Spinal cord (tissue), 9 donors: ENCODE measurements at regions not wholly inside any gene's neighbourhood (a gene's known extent, or its start where the extent isn't known, plus 50 kb on each side); places are given as distances from the start of the nearest gene placed in this dataset.
A peak's percentile ranks its signal among the peaks of the same experiment; 100 is the strongest.

Experiments used
- DNase-seq, 6 donors: peaks; one replicate each; pipeline versions ENCODE4 v3.0.0 to v3.0.0-alpha.2; 2013 to 2015; ENCODE audit warnings: low spot score in 6 of 6, low read depth in 4 of 6
- H3K27ac ChIP-seq: one replicate; pipeline ENCODE4 v1.5.1; 2013; ENCODE audit warnings: low read depth, low read length, control low read depth
- H3K27me3 ChIP-seq: one replicate; pipeline ENCODE4 v1.6.1; 2013; ENCODE audit warnings: low read length; ENCODE audit not compliant: control insufficient read depth, insufficient read depth
- H3K36me3 ChIP-seq: one replicate; pipeline ENCODE4 v1.6.1; 2013; ENCODE audit warnings: low read length; ENCODE audit not compliant: control insufficient read depth, insufficient read depth
- H3K4me1 ChIP-seq: one replicate; pipeline ENCODE4 v1.6.1; 2013; ENCODE audit warnings: low read length; ENCODE audit not compliant: control insufficient read depth, insufficient read depth
- H3K4me3 ChIP-seq: one replicate; pipeline ENCODE4 v1.5.1; 2013; ENCODE audit warnings: low read depth, low read length, control low read depth
- H3K9me3 ChIP-seq: one replicate; pipeline ENCODE4 v1.6.1; 2013; ENCODE audit warnings: low read length; ENCODE audit not compliant: control insufficient read depth, insufficient read depth
- WGBS: methylation state at CpG from one replicate; pipeline ENCODE4 v1.1.5; 2013; ENCODE audit warnings: missing lambda C conversion rate; ENCODE audit not compliant: insufficient coverage; 5-methylcytosine and 5-hydroxymethylcytosine counted together
- donor health status: healthy.

DNA sequence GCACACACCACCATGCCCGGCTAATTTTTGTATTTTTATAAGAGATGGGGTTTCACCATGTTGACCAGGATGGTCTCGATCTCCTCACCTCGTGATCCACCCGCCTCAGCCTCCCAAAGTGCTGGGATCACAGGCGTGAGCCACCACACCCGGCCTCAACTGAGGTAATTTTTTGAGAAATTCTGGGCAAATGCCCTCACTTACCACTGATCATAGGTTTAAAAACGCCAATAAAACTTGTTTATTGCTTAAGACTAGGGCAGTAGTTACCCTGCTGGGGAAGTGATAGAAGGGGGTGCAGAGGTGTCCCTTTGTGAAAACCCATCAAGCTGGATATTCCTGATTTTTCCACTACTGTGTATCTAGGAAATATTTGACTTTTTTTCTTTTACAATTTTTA lies 196.3 kb downstream of the BCAS1 start:
- WGBS: no CpG with 5 or more reads among the region's 7 CpGs
- no peaks in the 10 kb centered on the region for H3K27me3 ChIP-seq
- DNase-seq: no peak
- H3K9me3 ChIP-seq: no peaks in the 10 kb centered on the region
- H3K27ac ChIP-seq: no peak overlapping the region
- no peaks in the 10 kb centered on the region for H3K36me3 ChIP-seq
- H3K4me1 ChIP-seq: no peaks in the 10 kb centered on the region
- H3K4me3 ChIP-seq: no peak overlapping the region

DNA sequence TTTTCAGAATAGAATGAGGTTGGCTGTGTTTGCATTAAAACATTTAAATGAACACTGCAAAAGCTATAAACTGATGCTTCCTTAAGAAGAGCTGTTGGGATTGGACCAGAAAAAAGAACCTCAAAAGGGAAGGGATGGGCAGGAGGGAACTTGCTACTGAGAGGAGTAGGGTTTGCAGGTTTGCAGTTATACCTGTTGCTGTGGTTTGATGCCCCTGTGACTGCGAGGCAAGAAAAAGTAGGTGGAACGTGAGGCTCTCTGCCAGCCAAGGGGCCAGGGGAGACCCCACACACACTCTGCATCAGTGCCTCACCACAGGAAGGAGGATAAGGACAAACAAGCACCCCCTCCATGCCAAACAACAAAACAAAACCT lies 197.2 kb downstream of the BCAS1 start:
- DNase-seq: no peak
- no peak overlapping the region for H3K27ac ChIP-seq
- no peaks in the 10 kb centered on the region for H3K9me3 ChIP-seq
- H3K4me1 ChIP-seq: no peaks in the 10 kb centered on the region
- no peak overlapping the region for H3K4me3 ChIP-seq
- no peaks in the 10 kb centered on the region for H3K27me3 ChIP-seq
- WGBS: no CpG with 5 or more reads among the region's 2 CpGs
- H3K36me3 ChIP-seq: no peaks in the 10 kb centered on the region

DNA sequence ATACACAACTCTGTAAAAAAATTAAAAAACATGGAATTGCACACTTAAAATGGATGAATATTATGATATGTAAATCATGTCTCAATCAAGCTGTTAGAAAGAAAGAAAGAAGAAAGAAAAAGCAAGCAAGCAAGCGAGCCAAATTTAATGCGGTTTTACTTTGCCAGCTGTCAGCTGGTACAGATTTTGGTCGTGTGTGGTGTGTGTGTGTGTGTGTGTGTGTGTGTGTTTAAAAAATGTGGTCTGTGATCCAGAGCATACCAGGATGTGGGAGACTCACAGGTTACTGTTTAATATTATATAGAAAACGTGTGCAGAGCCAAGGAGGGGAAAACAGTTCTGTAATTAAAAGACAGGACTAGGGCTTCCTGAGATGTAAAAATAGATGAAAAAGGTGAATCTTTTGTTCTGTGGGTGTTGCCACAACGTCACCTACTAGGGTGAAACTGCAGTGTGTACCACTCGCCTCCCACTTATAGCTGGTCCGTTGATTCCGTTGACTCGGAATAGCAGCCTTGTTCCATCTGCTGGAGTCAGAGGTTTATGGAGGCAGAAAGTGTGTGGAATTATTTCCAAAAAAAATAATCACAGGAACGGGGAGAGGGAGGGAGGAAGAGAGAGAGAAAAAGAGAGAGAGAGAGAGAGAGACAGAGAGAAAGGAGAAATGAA lies 197.7 kb downstream of the BCAS1 start:
- WGBS: 56% methylated on average over 4 of the region's 10 CpGs
- no peak overlapping the region for H3K4me3 ChIP-seq
- peak in 1 of 6 donors; percentile 84 for DNase-seq
- H3K27me3 ChIP-seq: no peaks in the 10 kb centered on the region
- H3K27ac ChIP-seq: no peak overlapping the region
- H3K9me3 ChIP-seq: no peaks in the 10 kb centered on the region
- H3K36me3 ChIP-seq: no peaks in the 10 kb centered on the region
- H3K4me1 ChIP-seq: no peaks in the 10 kb centered on the region

DNA sequence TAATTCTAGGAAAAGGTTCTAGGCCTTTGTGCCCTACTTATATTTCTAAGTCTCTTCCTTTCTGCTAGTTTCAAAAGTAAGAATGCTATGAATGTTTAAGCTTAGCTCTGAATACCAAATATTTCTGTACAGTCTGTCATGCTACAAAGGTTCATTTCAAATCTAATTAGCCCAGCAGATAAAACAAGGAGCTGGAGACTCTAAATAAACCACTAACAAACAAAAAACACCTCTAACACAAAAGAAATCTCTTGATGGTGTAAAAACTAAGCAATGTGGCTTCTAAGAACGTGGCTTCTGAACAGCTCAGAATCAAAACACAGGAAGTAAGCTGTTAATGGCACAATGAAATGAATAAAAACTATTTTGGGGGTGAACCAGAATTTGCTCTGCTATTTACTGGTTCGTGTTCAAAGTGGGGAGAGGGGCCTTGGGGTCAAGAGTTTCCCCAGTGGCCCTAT lies 198.3 kb downstream of the BCAS1 start:
- no peak overlapping the region for H3K27ac ChIP-seq
- H3K9me3 ChIP-seq: no peaks in the 10 kb centered on the region
- no peak overlapping the region for H3K4me3 ChIP-seq
- DNase-seq: peak in 1 of 6 donors; percentile 40
- WGBS: no CpG with 5 or more reads among the region's 2 CpGs
- no peaks in the 10 kb centered on the region for H3K27me3 ChIP-seq
- no peaks in the 10 kb centered on the region for H3K36me3 ChIP-seq
- no peaks in the 10 kb centered on the region for H3K4me1 ChIP-seq

DNA sequence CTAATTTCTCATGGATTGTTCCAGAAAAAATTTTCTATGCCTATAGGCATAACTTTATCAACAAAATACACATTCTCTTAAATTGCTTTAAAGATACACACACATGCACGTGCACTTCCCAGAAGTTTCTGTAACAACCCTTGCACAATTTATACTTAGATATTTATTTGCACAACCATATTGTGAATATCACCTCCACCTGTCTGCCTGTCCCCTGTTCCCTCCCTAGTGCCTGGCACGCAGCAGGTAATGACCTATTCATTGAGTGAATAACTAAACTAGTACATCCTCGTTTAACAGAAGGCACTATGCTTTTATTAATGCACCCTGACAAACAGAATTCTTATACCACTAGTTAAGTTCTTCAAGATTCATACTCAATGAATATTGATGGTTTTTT lies 198.9 kb downstream of the BCAS1 start:
- H3K4me3 ChIP-seq: no peak overlapping the region
- WGBS: 100% methylated on average over 1 of the region's 3 CpGs
- no peak overlapping the region for H3K27ac ChIP-seq

DNA sequence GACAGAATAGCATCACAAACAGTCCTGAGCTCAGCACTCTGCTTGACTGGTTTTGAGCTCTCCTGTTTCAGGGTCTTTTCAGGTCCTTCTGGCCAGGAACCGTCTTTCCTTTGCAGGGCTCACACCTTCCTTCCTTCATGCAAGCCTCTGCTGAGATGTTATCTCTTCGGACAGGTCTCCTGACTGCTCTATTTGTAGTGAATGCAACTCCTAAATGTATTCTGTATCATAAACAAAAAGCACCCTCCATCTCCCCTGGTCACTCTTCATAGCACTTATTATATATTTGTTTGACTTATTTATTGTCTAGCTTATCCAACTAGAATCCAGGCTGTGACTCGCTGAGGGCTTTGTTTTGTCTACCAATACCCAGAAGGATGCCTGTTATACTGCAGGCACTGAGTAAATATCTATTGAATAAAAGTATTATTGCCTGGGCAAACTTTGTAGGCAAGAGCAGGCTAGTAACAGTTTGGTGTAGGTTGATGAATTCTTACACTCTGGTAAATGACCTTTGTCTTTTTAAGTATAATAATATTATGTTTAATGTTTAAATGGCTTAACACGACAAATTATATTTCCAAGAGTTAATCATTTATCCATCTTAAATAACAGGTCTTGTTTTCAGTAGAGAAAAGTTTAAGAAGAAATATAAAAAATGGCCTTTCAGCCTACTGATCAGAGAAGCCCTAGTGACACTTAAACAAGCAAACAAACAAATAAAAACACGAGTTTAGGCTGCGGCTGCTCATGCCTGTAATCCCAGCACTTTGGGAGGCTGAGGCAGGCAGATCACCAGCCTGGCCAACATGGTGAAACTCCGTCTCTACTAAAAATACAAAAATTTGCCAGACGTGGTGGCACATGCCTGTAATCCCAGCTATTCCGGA lies 199.7 kb downstream of the BCAS1 start:
- WGBS: 70% methylated on average over 5 of the region's 9 CpGs
- Histone ChIP-seq H3K9me3 (no peaks in the 10 kb centered on the region), H3K4me3 (no peak overlapping the region), H3K27me3 (no peaks in the 10 kb centered on the region), H3K4me1 (peaks cover 2% of the 10 kb centered on the region), H3K27ac (no peak overlapping the region), H3K36me3 (no peaks in the 10 kb centered on the region)
- no peak for DNase-seq

More for the DNA sequence above, 198.9 kb downstream of the BCAS1 start:
- Histone ChIP-seq H3K4me1 (no peaks in the 10 kb centered on the region), H3K36me3 (no peaks in the 10 kb centered on the region), H3K9me3 (no peaks in the 10 kb centered on the region), H3K27me3 (no peaks in the 10 kb centered on the region)
- no peak for DNase-seq

DNA sequence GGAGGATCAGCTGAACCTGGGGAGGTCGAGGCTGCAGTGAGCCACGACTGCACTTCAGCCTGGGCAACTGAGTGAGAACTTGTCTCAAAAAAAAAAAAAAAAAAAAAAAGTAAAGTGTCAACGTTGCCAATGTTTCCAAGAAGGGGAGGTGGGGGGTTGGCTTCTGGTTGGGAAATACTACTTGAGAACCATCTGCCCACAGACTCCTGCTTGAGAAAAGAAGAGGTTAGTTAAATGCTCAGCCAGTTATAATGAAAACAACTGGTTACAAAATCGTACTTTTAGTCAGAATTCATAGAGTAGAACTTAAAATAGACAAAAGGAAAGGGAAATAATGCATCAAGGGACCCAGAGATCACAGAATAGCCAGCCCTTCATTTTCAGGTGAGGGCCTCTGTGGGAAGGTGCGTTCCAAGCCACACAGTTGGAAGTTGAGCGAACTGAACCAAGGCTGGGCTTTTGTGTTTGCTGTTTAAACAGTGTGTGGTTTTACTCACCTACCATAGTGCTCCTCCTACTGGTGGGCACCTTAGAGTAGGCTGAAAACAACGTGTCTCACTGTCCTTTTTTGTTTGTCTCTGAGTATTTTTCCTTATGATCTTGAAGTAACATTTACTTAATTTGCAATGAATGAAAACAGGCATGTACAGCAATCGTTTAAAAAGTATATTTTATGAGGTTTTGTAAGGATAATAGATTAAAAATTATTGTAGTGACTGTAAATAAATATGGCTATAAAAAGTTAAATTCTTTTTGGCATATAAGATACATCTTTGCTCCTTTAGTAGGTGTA lies 200.7 kb downstream of the BCAS1 start:
- peak in 2 of 6 donors; percentile 42 to 57 for DNase-seq
- H3K27ac ChIP-seq: no peak overlapping the region
- peaks cover 2% of the 10 kb centered on the region for H3K4me1 ChIP-seq
- H3K27me3 ChIP-seq: no peaks in the 10 kb centered on the region
- no peak overlapping the region for H3K4me3 ChIP-seq
- WGBS: 87% methylated on average over 3 of the region's 8 CpGs
- no peaks in the 10 kb centered on the region for H3K36me3 ChIP-seq
- no peaks in the 10 kb centered on the region for H3K9me3 ChIP-seq

DNA sequence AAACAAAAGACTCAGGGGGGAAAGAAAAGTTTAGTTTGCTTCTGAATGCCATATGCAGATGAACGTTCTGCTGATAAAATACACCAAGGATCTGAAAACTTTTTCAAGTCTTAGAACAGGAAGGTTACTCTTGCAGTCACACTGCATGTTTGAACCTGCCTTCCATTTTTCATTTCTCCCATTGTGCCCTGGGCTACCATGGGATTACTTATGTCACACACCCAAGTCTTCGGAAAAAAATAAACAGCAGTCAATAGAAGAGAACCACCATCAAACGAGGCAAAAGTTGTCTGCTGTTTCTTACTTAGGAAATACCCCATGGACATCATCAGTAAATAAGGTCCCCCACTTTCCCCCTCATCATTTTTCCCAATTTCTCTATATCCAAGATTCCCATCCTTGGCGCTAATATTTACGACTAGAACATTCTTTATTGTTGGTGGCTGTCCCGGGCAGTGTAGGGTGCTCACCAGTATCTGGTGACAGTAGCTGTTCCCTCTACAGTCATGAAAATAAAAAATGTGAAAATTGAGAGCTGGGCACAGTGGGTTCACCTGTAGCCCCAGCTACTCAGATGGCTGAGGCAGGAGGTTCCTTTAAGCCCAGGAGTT lies 202.5 kb downstream of the BCAS1 start:
- H3K4me1 ChIP-seq: peaks cover 2% of the 10 kb centered on the region

More for the DNA sequence above, 202.5 kb downstream of the BCAS1 start:
- Histone ChIP-seq H3K36me3 (no peaks in the 10 kb centered on the region), H3K27ac (peak overlapping the region; percentile 88), H3K4me3 (no peak overlapping the region), H3K9me3 (no peaks in the 10 kb centered on the region), H3K27me3 (no peaks in the 10 kb centered on the region)
- DNase-seq: no peak
- WGBS: 20% methylated on average over 2 of the region's 6 CpGs
